K562 (cell line): ENCODE measurements at regions not wholly inside any gene's neighbourhood (a gene's known extent, or its start where the extent isn't known, plus 50 kb on each side); places are given as distances from the start of the nearest gene placed in this dataset.

Source experiments
- ATAC-seq: fragments of 200-7000 bp; cut with Tn5 transposase; 3 replicates; pipeline ENCODE4 v1.9.1; 2020; ENCODE audit warnings: moderate library complexity
- BruUV-seq: library from RNA; stranded (reverse); fragments of 400-500 nt; replicated peaks from 2 replicates; lab custom pipeline; 2021; lab: Mats Ljungman, UMichigan
- CTCF ChIA-PET: fragments of 300-600 bp; formaldehyde crosslinking; extraction: SDS; loops from one replicate; lab custom pipeline; 2021; ENCODE audit warnings: low intra/inter-chr PET ratio; lab: Yijun Ruan, JAX
- POLR2A ChIA-PET: fragments of 300-600, 350-650 bp; sonication (Branson Sonifier 250); formaldehyde crosslinking; extraction: SDS; loops from one replicate; lab custom pipeline; 2021; ENCODE audit warnings: antibody characterized with exemption, inconsistent platforms; lab: Yijun Ruan, JAX
- DNase-seq, 4 experiments: peaks; one replicate each; pipeline versions ENCODE4 v3.0.0 to v3.0.0-alpha.2; 2011 to 2018; ENCODE audit warnings: low spot score in 3 of 4, mixed read lengths in 3 of 4; ENCODE audit errors: extremely low read depth in 1 of 4
- FAIRE-seq: peaks from 2 replicates; lab custom pipeline; 2011; peaks lifted over from hg19 to GRCh38; lab: Jason Lieb, UNC
- H2AFZ ChIP-seq: 2 replicates; pipeline ENCODE4 v1.6.0; 2011; ENCODE audit warnings: low read depth, low read length, control low read depth, inconsistent platforms
- H3K27ac ChIP-seq: fragments of 200-600 bp; 3 replicates; pipeline ENCODE4 v1.8.0; 2011; ENCODE audit warnings: low read depth, mild to moderate bottlenecking, control low read depth, inconsistent platforms, low read length, moderate library complexity, mixed read lengths; ENCODE audit errors: extremely low read depth
- H3K27me3 ChIP-seq, 2 experiments: fragments of 300-600 bp in 1 of 2; 2 replicates in 1 of 2; 3 replicates in 1 of 2; pipeline versions ENCODE4 v1.6.0 to v1.8.0; 2011; ENCODE audit warnings: inconsistent platforms in 2 of 2, low read length in 2 of 2, mild to moderate bottlenecking in 1 of 2, mixed read lengths in 1 of 2, moderate library complexity in 1 of 2; ENCODE audit not compliant: control insufficient read depth in 2 of 2, insufficient read depth in 2 of 2
- H3K36me3 ChIP-seq: fragments of 300-600 bp; 3 replicates; pipeline ENCODE4 v1.8.0; 2011; ENCODE audit warnings: mild to moderate bottlenecking, low read length, inconsistent platforms; ENCODE audit not compliant: control insufficient read depth, insufficient read depth
- H3K4me1 ChIP-seq, 2 experiments: fragments of 200-600 bp in 1 of 2; replicated peaks in 1 of 2; 2 replicates in 1 of 2; 3 replicates in 1 of 2; pipeline versions ENCODE4 v1.5.1 to v1.8.0; 2011; ENCODE audit warnings: inconsistent platforms in 2 of 2, low read length in 2 of 2, mild to moderate bottlenecking in 1 of 2, mixed read lengths in 1 of 2, moderate library complexity in 1 of 2; ENCODE audit not compliant: control insufficient read depth in 2 of 2, insufficient read depth in 2 of 2
- H3K4me2 ChIP-seq: 2 replicates; pipeline ENCODE4 v1.6.1; 2011; ENCODE audit warnings: low read length, control low read depth, inconsistent platforms, mixed read lengths; ENCODE audit not compliant: insufficient read depth
- H3K4me3 ChIP-seq: fragments of 200-600 bp; sonication (generic), shearing (Covaris generic); 2 replicates; pipeline ENCODE4 v1.5.1; 2016; ENCODE audit warnings: control low read depth, inconsistent platforms
- H3K79me2 ChIP-seq: fragments of 200-600 bp; 3 replicates; pipeline ENCODE4 v1.8.0; 2011; ENCODE audit warnings: low read length, inconsistent platforms; ENCODE audit not compliant: control insufficient read depth, insufficient read depth
- H3K9ac ChIP-seq, 2 experiments: 2 replicates each; pipeline versions ENCODE4 v1.6.0 to v1.6.1; 2011; ENCODE audit warnings: low read depth in 2 of 2, low read length in 2 of 2, control low read depth in 1 of 2, inconsistent platforms in 1 of 2, mild to moderate bottlenecking in 1 of 2, mixed read lengths in 1 of 2; ENCODE audit not compliant: insufficient read depth in 1 of 2
- H3K9me1 ChIP-seq: one replicate; pipeline ENCODE4 v1.6.0; 2011; ENCODE audit warnings: inconsistent platforms, mild to moderate bottlenecking, low read length, moderate library complexity; ENCODE audit not compliant: control insufficient read depth, insufficient read depth
- H3K9me3 ChIP-seq: replicated peaks from 2 replicates; pipeline ENCODE4 v1.5.1; 2011; ENCODE audit warnings: low read depth, low read length, inconsistent platforms; ENCODE audit not compliant: control insufficient read depth, insufficient read depth
- H4K20me1 ChIP-seq: replicated peaks from 2 replicates; pipeline ENCODE4 v1.6.1; 2011; ENCODE audit warnings: low read length, inconsistent platforms, mixed read lengths; ENCODE audit not compliant: control insufficient read depth, insufficient read depth
- AFF1 ChIP-seq, 2 experiments: fragments of 450-650 bp; IDR thresholded peaks; 2 replicates each; pipeline ENCODE4 v1.6.1; 2018; ENCODE audit warnings: mild to moderate bottlenecking in 2 of 2, low read depth in 1 of 2; ENCODE audit not compliant: partially characterized antibody in 2 of 2
- ID3 ChIP-seq, 2 experiments: fragments of 250-450 bp in 1 of 2; fragments of 450-650 bp in 1 of 2; sonication (Bioruptor Pico) in 1 of 2; IDR thresholded peaks; 2 replicates each; pipeline versions ENCODE4 v1.6.1 to v1.8.0; 2016 to 2021; ENCODE audit warnings: mild to moderate bottlenecking in 2 of 2, moderate library complexity in 2 of 2, missing compliant biosample characterization in 1 of 2, missing genetic modification characterization in 1 of 2
- WHSC1 ChIP-seq: IDR thresholded peaks from one replicate; pipeline ENCODE4 v1.6.1; 2012; ENCODE audit warnings: low read length, control low read depth, inconsistent platforms
- ZNF507 ChIP-seq: conservative IDR thresholded peaks from 2 replicates; pipeline ENCODE4 v1.6.1; 2017; ENCODE audit warnings: missing genetic modification characterization, missing compliant biosample characterization
- ZNF561 ChIP-seq: fragments of 450-650 bp; formaldehyde crosslinking; conservative IDR thresholded peaks from 2 replicates; pipeline ENCODE4 v1.4.0; 2020; ENCODE audit warnings: mild to moderate bottlenecking, moderate library complexity
- WGBS: fragments of 100-300 bp; shearing (Covaris generic); methylation state at CpG from one replicate; pipeline ENCODE4 v1.1.6; 2016; ENCODE audit warnings: low coverage, mixed read lengths; ENCODE audit not compliant: insufficient coverage; ENCODE audit errors: missing lambda C conversion rate; 5-methylcytosine and 5-hydroxymethylcytosine counted together
- in situ Hi-C: fragments of 300-500 bp; cut with MboI; formaldehyde crosslinking; loops from 4 replicates; pipeline ENCODE4 v1.15.0; 2018; ENCODE audit warnings: inconsistent platforms, mixed read lengths
- intact Hi-C: fragments of 100-400 bp; cut with micrococcal nuclease; formaldehyde crosslinking; loops from 2 replicates; pipeline ENCODE4 v1.14.2; 2022

- TF ChIP-seq AFF1 (IDR thresholded peaks at IDR 0.05; ENCODE audit: low read depth in 1 of 2, partially characterized antibody in 2 of 2) (no peak), WHSC1 (no peak)
These were observed 149.5 kb downstream of the RAP2B start (continued) for GRCh38 chr3:153311541-153311940.

GRCh38 chr3:153313302-153313965 lies 151.4 kb downstream of the RAP2B start:
- intact Hi-C loops (no loop called here), in situ Hi-C loops (no loop called here)
- Histone ChIP-seq H2AFZ (no peak overlapping the region), H4K20me1 (no peaks in the 10 kb centered on the region), H3K9me1 (no peaks in the 10 kb centered on the region), H3K4me3 (no peak overlapping the region), H3K36me3 (no peaks in the 10 kb centered on the region), H3K9me3 (peaks cover 3% of the 10 kb centered on the region; the same call in 1 of the 2 replicates), H3K4me2 (no peak overlapping the region), H3K27ac (no peak overlapping the region), H3K79me2 (no peaks in the 10 kb centered on the region)
- ATAC-seq = no peak
- no TSS peak for BruUV-seq
- no peak for FAIRE-seq
- ChIA-PET CTCF (no interaction called here), POLR2A (interaction anchor here (0.6 kb wide), 1 partner anchor 663 kb away, joined by 3 read pairs; no protein-coding TSS in a partner anchor)
- TF ChIP-seq ZNF507 (tag) (no peak), ID3 (CRISPR knock-in tag; IDR thresholded peaks at IDR 0.05) (no peak), ID3 (tag; IDR thresholded peaks at IDR 0.05) (no peak), ZNF561 (CRISPR knock-in tag) (no peak)
- TF ChIP-seq, all 486 proteins: peak for 0
- no peaks in the 10 kb centered on the region for H3K4me1 ChIP-seq
- H3K9ac ChIP-seq = no peak overlapping the region
- no peaks in the 10 kb centered on the region for H3K27me3 ChIP-seq
- 0% methylated on average over 1 of the region's 1 CpG for WGBS
- DNase-seq = no peak
